NCI-H460 (cell line): ENCODE measurements at regions not wholly inside any gene's neighbourhood (a gene's known extent, or its start where the extent isn't known, plus 50 kb on each side); places are given as distances from the start of the nearest gene placed in this dataset.
"Not testable (repeated sequence)": the region's sequence is repeated elsewhere in the genome, so short reads cannot be mapped to it uniquely, and the experiment has no call there.

Source experiments
- DNase-seq: peaks from one replicate; pipeline ENCODE4 v3.0.0-alpha.2; 2016; ENCODE audit warnings: low read depth; ENCODE audit errors: extremely low read depth

GRCh38 chr12:78331753-78332152 is 501.1 kb downstream of the NAV3 start:
- no peak for DNase-seq

GRCh38 chr12:78338054-78338785 is 507.5 kb downstream of the NAV3 start:
- DNase-seq: no peak

GRCh38 chr12:78340406-78340805 is 509.7 kb downstream of the NAV3 start:
- DNase-seq: no peak

GRCh38 chr12:78343657-78344056 is 513.0 kb downstream of the NAV3 start:
- no peak for DNase-seq

- DNase-seq: no peak
Observed at GRCh38 chr12:78359520-78359919, 505.1 kb upstream of the SYT1 start.

GRCh38 chr12:78361683-78362082 is 502.9 kb upstream of the SYT1 start:
- DNase-seq: no peak

GRCh38 chr12:78371284-78371683 is 493.3 kb upstream of the SYT1 start:
- DNase-seq: no peak

GRCh38 chr12:78375461-78375860 is 489.1 kb upstream of the SYT1 start:
- DNase-seq: no peak

GRCh38 chr12:78376257-78376656 is 488.3 kb upstream of the SYT1 start:
- DNase-seq: no peak

GRCh38 chr12:78379065-78379464 is 485.5 kb upstream of the SYT1 start:
- not testable (repeated sequence) for DNase-seq

- DNase-seq: no peak
Observed at GRCh38 chr12:78383414-78383813, 481.2 kb upstream of the SYT1 start.

GRCh38 chr12:78384541-78384940 is 480.0 kb upstream of the SYT1 start:
- DNase-seq: no peak

GRCh38 chr12:78385541-78385940 is 479.0 kb upstream of the SYT1 start:
- DNase-seq: no peak

GRCh38 chr12:78386871-78387270 is 477.7 kb upstream of the SYT1 start:
- no peak for DNase-seq

GRCh38 chr12:78387721-78388120 is 476.9 kb upstream of the SYT1 start:
- DNase-seq: no peak

- no peak for DNase-seq
Observed at GRCh38 chr12:78388461-78388860, 476.1 kb upstream of the SYT1 start.

GRCh38 chr12:78390920-78391319 is 473.7 kb upstream of the SYT1 start:
- no peak for DNase-seq

- DNase-seq: peak; percentile 35
Observed at GRCh38 chr12:78392918-78393317, 471.7 kb upstream of the SYT1 start.

GRCh38 chr12:78395961-78396360 is 468.6 kb upstream of the SYT1 start:
- no peak for DNase-seq

- DNase-seq: no peak
Observed at GRCh38 chr12:78396538-78396937, 468.0 kb upstream of the SYT1 start.

GRCh38 chr12:78398750-78399149 is 465.8 kb upstream of the SYT1 start:
- no peak for DNase-seq

GRCh38 chr12:78402366-78403134 is 462.0 kb upstream of the SYT1 start:
- DNase-seq: no peak
